PFSK-1 (cell line): ENCODE measurements at regions not wholly inside any gene's neighbourhood (a gene's known extent, or its start where the extent isn't known, plus 50 kb on each side); places are given as distances from the start of the nearest gene placed in this dataset.

Source experiments
- POLR2AphosphoS5 ChIP-seq: IDR thresholded peaks from 2 replicates; pipeline ENCODE4 v1.6.1; 2012; ENCODE audit warnings: low read depth, mild to moderate bottlenecking, control low read depth, low read length, moderate library complexity
- REST ChIP-seq, 2 experiments: IDR thresholded peaks; 2 replicates each; pipeline versions ENCODE4 v1.6.1 to v1.8.0; 2011 to 2012; ENCODE audit warnings: low read depth in 2 of 2, low read length in 2 of 2, control low read depth in 1 of 2, inconsistent platforms in 1 of 2, mild to moderate bottlenecking in 1 of 2, moderate library complexity in 1 of 2; ENCODE audit not compliant: insufficient read depth in 1 of 2
- TAF1 ChIP-seq: IDR thresholded peaks from 2 replicates; pipeline ENCODE4 v1.6.1; 2012; ENCODE audit warnings: low read length, control low read depth, borderline replicate concordance; ENCODE audit not compliant: insufficient read depth

GRCh38 chr4:14434916-14435315, 567.4 kb upstream of the CPEB2 start:
- TF ChIP-seq TAF1 (no peak), REST (IDR thresholded peaks at IDR 0.05; ENCODE audit: insufficient read depth in 1 of 2, low read depth in 2 of 2, low read length in 2 of 2) (no peak), POLR2AphosphoS5 (no peak)
